A673 (cell line): ENCODE measurements at regions not wholly inside any gene's neighbourhood (a gene's known extent, or its start where the extent isn't known, plus 50 kb on each side); places are given as distances from the start of the nearest gene placed in this dataset.

Experiments
- BruUV-seq: library from RNA; stranded (reverse); fragments of 400-500 nt; replicated peaks from 2 replicates; lab custom pipeline; 2021; lab: Mats Ljungman, UMichigan
- CTCF ChIA-PET: fragments of 300-600 bp; sonication (Branson Sonifier 250); formaldehyde crosslinking; loops from one replicate; lab custom pipeline; 2022; ENCODE audit warnings: antibody characterized with exemption; lab: Charles Lee
- POLR2A ChIA-PET: fragments of 300-600 bp; sonication (Branson Sonifier 250); formaldehyde crosslinking; loops from one replicate; lab custom pipeline; 2022; ENCODE audit warnings: antibody characterized with exemption; ENCODE audit not compliant: low non-redundant PET; lab: Charles Lee
- DNase-seq: peaks from one replicate; pipeline ENCODE4 v3.0.0-alpha.2; 2015; ENCODE audit warnings: low spot score
- H3K27ac ChIP-seq: fragments of 200-600 bp; sonication (generic); 2 replicates; pipeline ENCODE4 v1.5.1; 2016; ENCODE audit warnings: mixed run types, low read depth, mild to moderate bottlenecking, mixed read lengths, antibody characterized with exemption, low read length; ENCODE audit not compliant: poor library complexity, severe bottlenecking
- H3K27me3 ChIP-seq: fragments of 200-600 bp; sonication (generic); replicated peaks from 2 replicates; pipeline ENCODE4 v1.6.1; 2017; ENCODE audit warnings: mixed run types, low read depth, mild to moderate bottlenecking, mixed read lengths, antibody characterized with exemption, low read length; ENCODE audit not compliant: insufficient read depth, poor library complexity
- H3K36me3 ChIP-seq: fragments of 200-600 bp; sonication (generic); 2 replicates; pipeline ENCODE4 v1.6.1; 2016; ENCODE audit warnings: mixed run types, mild to moderate bottlenecking, mixed read lengths, antibody characterized with exemption, low read length; ENCODE audit not compliant: insufficient read depth, poor library complexity, severe bottlenecking
- H3K4me1 ChIP-seq: fragments of 200-600 bp; sonication (generic); 2 replicates; pipeline ENCODE4 v1.6.1; 2017; ENCODE audit warnings: mixed run types, mild to moderate bottlenecking, mixed read lengths, antibody characterized with exemption, low read length; ENCODE audit not compliant: insufficient read depth, poor library complexity, severe bottlenecking
- H3K4me3 ChIP-seq: fragments of 200-600 bp; sonication (generic); 2 replicates; pipeline ENCODE4 v1.5.1; 2016; ENCODE audit warnings: low read depth, mixed run types, mild to moderate bottlenecking, mixed read lengths, low read length; ENCODE audit not compliant: poor library complexity, severe bottlenecking
- H3K9me3 ChIP-seq: fragments of 200-600 bp; sonication (generic); 2 replicates; pipeline ENCODE4 v1.6.1; 2016; ENCODE audit warnings: mixed run types, low read depth, mild to moderate bottlenecking, mixed read lengths, antibody characterized with exemption, low read length; ENCODE audit not compliant: poor library complexity, severe bottlenecking
- EZH2 ChIP-seq: fragments of 200-600 bp; sonication (generic); IDR thresholded peaks from 2 replicates; pipeline ENCODE4 v1.6.1; 2017; ENCODE audit warnings: borderline replicate concordance, low read depth, mild to moderate bottlenecking, mixed read lengths, antibody characterized with exemption, low read length; ENCODE audit not compliant: poor library complexity, severe bottlenecking
- intact Hi-C: fragments of 100-400 bp; cut with micrococcal nuclease; formaldehyde crosslinking; loops from one replicate; pipeline ENCODE4 v1.10.0; 2022; ENCODE audit not compliant: unreplicated experiment
- TF ChIP-seq, protein P1 (sequence below): fragments of 300-800, 200-600 bp; sonication (generic); conservative IDR thresholded peaks from 2 replicates; pipeline ENCODE4 v1.5.1; 2017; ENCODE audit warnings: low read depth, mild to moderate bottlenecking, antibody characterized with exemption, low read length, moderate library complexity, mixed read lengths

DNA sequence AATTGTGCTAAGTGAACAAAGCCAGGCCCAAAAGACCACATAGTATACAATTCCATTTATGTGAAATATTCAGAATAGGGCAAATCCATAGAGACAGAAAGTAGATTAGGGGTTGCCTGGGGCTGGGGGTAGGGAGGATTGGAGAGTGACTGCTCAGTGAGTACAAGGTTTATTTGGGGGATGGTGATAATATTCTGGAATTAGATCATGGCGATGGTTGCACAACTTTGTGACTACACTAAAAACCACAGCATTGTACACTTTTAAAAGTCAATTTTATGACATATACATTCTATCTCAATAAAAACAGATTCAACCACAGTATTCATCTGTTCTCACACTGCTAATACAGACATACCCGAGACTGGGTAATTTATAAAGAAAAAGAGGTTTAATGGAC is 68.7 kb upstream of the MAP1LC3B2 start:
- ChIA-PET POLR2A (no interaction called here), CTCF (no interaction called here)
- intact Hi-C loops, result no loop called here
- no peaks in the 10 kb centered on the region for H3K27me3 ChIP-seq
- H3K4me1 ChIP-seq, result no peaks in the 10 kb centered on the region
- no peaks in the 10 kb centered on the region for H3K36me3 ChIP-seq
- no peak overlapping the region for H3K4me3 ChIP-seq
- no peak for DNase-seq
- no peaks in the 10 kb centered on the region for H3K9me3 ChIP-seq
- TF ChIP-seq EZH2, result no peak
- TF ChIP-seq, protein P1, sequence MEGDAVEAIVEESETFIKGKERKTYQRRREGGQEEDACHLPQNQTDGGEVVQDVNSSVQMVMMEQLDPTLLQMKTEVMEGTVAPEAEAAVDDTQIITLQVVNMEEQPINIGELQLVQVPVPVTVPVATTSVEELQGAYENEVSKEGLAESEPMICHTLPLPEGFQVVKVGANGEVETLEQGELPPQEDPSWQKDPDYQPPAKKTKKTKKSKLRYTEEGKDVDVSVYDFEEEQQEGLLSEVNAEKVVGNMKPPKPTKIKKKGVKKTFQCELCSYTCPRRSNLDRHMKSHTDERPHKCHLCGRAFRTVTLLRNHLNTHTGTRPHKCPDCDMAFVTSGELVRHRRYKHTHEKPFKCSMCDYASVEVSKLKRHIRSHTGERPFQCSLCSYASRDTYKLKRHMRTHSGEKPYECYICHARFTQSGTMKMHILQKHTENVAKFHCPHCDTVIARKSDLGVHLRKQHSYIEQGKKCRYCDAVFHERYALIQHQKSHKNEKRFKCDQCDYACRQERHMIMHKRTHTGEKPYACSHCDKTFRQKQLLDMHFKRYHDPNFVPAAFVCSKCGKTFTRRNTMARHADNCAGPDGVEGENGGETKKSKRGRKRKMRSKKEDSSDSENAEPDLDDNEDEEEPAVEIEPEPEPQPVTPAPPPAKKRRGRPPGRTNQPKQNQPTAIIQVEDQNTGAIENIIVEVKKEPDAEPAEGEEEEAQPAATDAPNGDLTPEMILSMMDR, result no peak
- BruUV-seq, result no TSS peak
- H3K27ac ChIP-seq, result no peak overlapping the region

DNA sequence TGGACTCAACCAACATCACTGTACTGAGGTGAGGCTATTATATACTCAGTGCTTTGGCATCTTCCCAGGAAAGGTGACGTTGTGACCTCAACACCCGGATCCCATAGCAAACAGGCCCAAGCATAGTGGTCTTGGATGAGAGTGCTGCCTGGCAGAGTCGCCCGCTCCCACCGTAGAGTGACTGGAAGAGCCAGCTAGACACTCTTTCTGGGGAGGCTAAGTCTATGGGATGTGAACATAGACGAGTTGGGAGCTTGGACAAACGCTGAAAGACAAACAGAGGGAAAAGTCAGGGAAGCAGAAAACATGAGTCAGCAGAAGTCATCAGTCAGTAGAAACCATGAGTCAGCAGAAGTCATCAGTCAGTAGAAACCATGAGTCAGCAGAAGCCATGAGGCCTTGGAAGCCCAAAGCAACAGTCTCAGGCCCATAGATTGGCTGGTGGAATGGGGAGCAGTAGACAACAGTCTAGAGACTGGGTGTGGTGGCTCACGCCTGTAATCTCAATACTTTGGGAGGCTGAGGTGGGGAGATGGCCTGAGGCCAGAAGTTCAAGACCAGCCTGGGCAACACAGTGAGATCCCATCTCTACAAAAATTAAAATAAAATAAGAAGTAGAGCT is 66.4 kb upstream of the MAP1LC3B2 start:
- BruUV-seq, result no TSS peak

DNA sequence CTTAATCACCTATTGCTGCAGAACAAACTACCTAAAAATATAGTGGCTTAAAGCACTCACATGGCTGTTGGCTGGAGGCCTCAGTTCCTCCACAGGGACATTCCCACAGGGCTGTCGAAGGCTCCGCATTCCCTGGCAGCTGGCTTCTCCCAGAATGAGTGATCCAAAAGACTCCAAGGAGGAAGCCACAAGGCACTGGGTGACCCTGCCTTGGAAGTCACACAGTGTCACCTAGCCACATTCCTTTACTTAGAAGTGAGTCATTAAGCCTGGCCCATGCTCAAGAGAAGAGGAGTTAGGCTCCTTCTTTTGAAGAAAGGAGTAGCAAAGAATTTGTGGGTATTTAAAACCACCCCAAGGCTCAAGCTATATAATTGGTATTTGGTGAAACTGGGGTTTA is 63.9 kb upstream of the MAP1LC3B2 start:
- intact Hi-C loops, result no loop called here
- CTCF ChIA-PET, result no interaction called here

More for the DNA sequence above, 66.4 kb upstream of the MAP1LC3B2 start:
- intact Hi-C loops, result no loop called here
- no peaks in the 10 kb centered on the region for H3K4me1 ChIP-seq
- no peak overlapping the region for H3K27ac ChIP-seq
- no peaks in the 10 kb centered on the region for H3K27me3 ChIP-seq
- no peaks in the 10 kb centered on the region for H3K9me3 ChIP-seq
- peak; percentile 56 for DNase-seq
- ChIA-PET CTCF (no interaction called here), POLR2A (interaction anchor here (0.6 kb wide), 1 partner anchor 36 kb away, joined by 3 read pairs; no protein-coding TSS in a partner anchor)
- H3K4me3 ChIP-seq, result no peak overlapping the region
- H3K36me3 ChIP-seq, result no peaks in the 10 kb centered on the region
- TF ChIP-seq EZH2, result no peak
- TF ChIP-seq, protein P1, result no peak

More for the DNA sequence above, 63.9 kb upstream of the MAP1LC3B2 start:
- no TSS peak for BruUV-seq
- TF ChIP-seq EZH2, result no peak
- TF ChIP-seq, protein P1, result no peak
- Histone ChIP-seq H3K4me3 (no peak overlapping the region), H3K27ac (no peak overlapping the region), H3K36me3 (no peaks in the 10 kb centered on the region), H3K27me3 (no peaks in the 10 kb centered on the region), H3K9me3 (no peaks in the 10 kb centered on the region), H3K4me1 (no peaks in the 10 kb centered on the region)
- DNase-seq, result no peak
- POLR2A ChIA-PET, result interaction anchor here (0.6 kb wide), 1 partner anchor 23 kb away, joined by 3 read pairs; no protein-coding TSS in a partner anchor
